Subcutaneous abdominal adipose tissue (tissue), 5 donors: ENCODE measurements at regions not wholly inside any gene's neighbourhood (a gene's known extent, or its start where the extent isn't known, plus 50 kb on each side); places are given as distances from the start of the nearest gene placed in this dataset.

Source experiments
- H3K27ac ChIP-seq: one replicate; pipeline ENCODE4 v1.7.0; 2013; ENCODE audit warnings: low read depth, mild to moderate bottlenecking, inconsistent platforms, low read length, moderate library complexity
- H3K27me3 ChIP-seq, 5 donors: one replicate each; pipeline ENCODE4 v1.7.0; 2013; ENCODE audit warnings: low read length in 5 of 5, inconsistent platforms in 1 of 5; ENCODE audit not compliant: control insufficient read depth in 5 of 5, insufficient read depth in 4 of 5
- H3K36me3 ChIP-seq, 5 donors: one replicate each; pipeline ENCODE4 v1.7.0; 2013; ENCODE audit warnings: low read length in 5 of 5; ENCODE audit not compliant: control insufficient read depth in 5 of 5, insufficient read depth in 5 of 5
- H3K4me1 ChIP-seq, 5 donors: one replicate each; pipeline ENCODE4 v1.7.0; 2013; ENCODE audit warnings: low read length in 5 of 5, mild to moderate bottlenecking in 3 of 5, moderate library complexity in 1 of 5; ENCODE audit not compliant: control insufficient read depth in 5 of 5, insufficient read depth in 5 of 5
- H3K4me3 ChIP-seq, 5 donors: one replicate each; pipeline ENCODE4 v1.7.0; 2013; ENCODE audit warnings: low read length in 5 of 5, low read depth in 1 of 5
- H3K9ac ChIP-seq, 5 donors: one replicate each; pipeline ENCODE4 v1.7.0; 2013; ENCODE audit warnings: low read length in 5 of 5, mild to moderate bottlenecking in 4 of 5, moderate library complexity in 3 of 5
- H3K9me3 ChIP-seq, 5 donors: one replicate each; pipeline ENCODE4 v1.7.0; 2013; ENCODE audit warnings: low read length in 5 of 5; ENCODE audit not compliant: control insufficient read depth in 5 of 5
- donor health status: healthy.
- donor health status: healthy.
- donor health status: healthy.
- donor health status: healthy.
- donor health status: healthy.

GRCh38 chr10:29926693-29927048, 132.7 kb downstream of the JCAD start:
- H3K4me1 ChIP-seq: no peaks in the 10 kb centered on the region
- H3K27ac ChIP-seq: no peak overlapping the region
- no peaks in the 10 kb centered on the region for H3K27me3 ChIP-seq
- peaks cover 0 to 4% (median 2%) of the 10 kb centered on the region in 5 donors for H3K9me3 ChIP-seq
- no peaks in the 10 kb centered on the region for H3K36me3 ChIP-seq
- H3K4me3 ChIP-seq: no peak overlapping the region
- H3K9ac ChIP-seq: no peak overlapping the region

GRCh38 chr10:29925771-29926692, 133.4 kb downstream of the JCAD start:
- Histone ChIP-seq H3K4me3 (no peak overlapping the region), H3K36me3 (no peaks in the 10 kb centered on the region), H3K9ac (no peak overlapping the region), H3K27ac (no peak overlapping the region), H3K27me3 (peaks cover 0 to 2% (median 0%) of the 10 kb centered on the region in 5 donors), H3K9me3 (peaks cover 0 to 4% (median 2%) of the 10 kb centered on the region in 5 donors), H3K4me1 (no peaks in the 10 kb centered on the region)

- Histone ChIP-seq H3K27me3 (peaks cover 0 to 4% (median 0%) of the 10 kb centered on the region in 5 donors), H3K4me1 (no peaks in the 10 kb centered on the region), H3K36me3 (no peaks in the 10 kb centered on the region), H3K4me3 (no peak overlapping the region), H3K9me3 (peaks cover 0 to 4% (median 0%) of the 10 kb centered on the region in 5 donors), H3K27ac (no peak overlapping the region), H3K9ac (no peak overlapping the region)
Observed at GRCh38 chr10:29924436-29924835, 134.9 kb downstream of the JCAD start.

- H3K9me3 ChIP-seq: no peaks in the 10 kb centered on the region
- H3K27ac ChIP-seq: no peak overlapping the region
- no peak overlapping the region for H3K9ac ChIP-seq
Observed at GRCh38 chr10:29923416-29923965, 135.9 kb downstream of the JCAD start.

GRCh38 chr10:29922892-29923291, 136.5 kb downstream of the JCAD start:
- no peaks in the 10 kb centered on the region for H3K4me1 ChIP-seq
- H3K9me3 ChIP-seq: no peaks in the 10 kb centered on the region
- no peak overlapping the region for H3K9ac ChIP-seq
- H3K27me3 ChIP-seq: peaks cover 0 to 4% (median 0%) of the 10 kb centered on the region in 5 donors
- no peak overlapping the region for H3K27ac ChIP-seq
- no peak overlapping the region for H3K4me3 ChIP-seq
- no peaks in the 10 kb centered on the region for H3K36me3 ChIP-seq

More at GRCh38 chr10:29923416-29923965, 135.9 kb downstream of the JCAD start:
- H3K27me3 ChIP-seq: peaks cover 0 to 4% (median 0%) of the 10 kb centered on the region in 5 donors
- H3K4me1 ChIP-seq: no peaks in the 10 kb centered on the region
- no peaks in the 10 kb centered on the region for H3K36me3 ChIP-seq
- no peak overlapping the region for H3K4me3 ChIP-seq

GRCh38 chr10:29922226-29922625, 137.2 kb downstream of the JCAD start:
- Histone ChIP-seq H3K4me1 (peaks cover 0 to 2% (median 0%) of the 10 kb centered on the region in 5 donors), H3K27ac (no peak overlapping the region), H3K27me3 (peaks cover 0 to 4% (median 0%) of the 10 kb centered on the region in 5 donors)

GRCh38 chr10:29921071-29921446, 138.3 kb downstream of the JCAD start:
- peaks cover 0 to 9% (median 4%) of the 10 kb centered on the region in 5 donors for H3K4me1 ChIP-seq
- no peaks in the 10 kb centered on the region for H3K9me3 ChIP-seq
- H3K4me3 ChIP-seq: no peak overlapping the region
- H3K9ac ChIP-seq: no peak overlapping the region
- H3K36me3 ChIP-seq: no peaks in the 10 kb centered on the region
- no peak overlapping the region for H3K27ac ChIP-seq
- H3K27me3 ChIP-seq: peaks cover 0 to 4% (median 0%) of the 10 kb centered on the region in 5 donors

More at GRCh38 chr10:29922226-29922625, 137.2 kb downstream of the JCAD start:
- H3K9ac ChIP-seq: no peak overlapping the region
- no peak overlapping the region for H3K4me3 ChIP-seq
- H3K36me3 ChIP-seq: no peaks in the 10 kb centered on the region
- H3K9me3 ChIP-seq: no peaks in the 10 kb centered on the region

GRCh38 chr10:29920408-29921070, 138.8 kb downstream of the JCAD start:
- Histone ChIP-seq H3K27ac (no peak overlapping the region), H3K9me3 (no peaks in the 10 kb centered on the region), H3K36me3 (no peaks in the 10 kb centered on the region), H3K4me1 (peaks cover 0 to 9% (median 4%) of the 10 kb centered on the region in 5 donors), H3K9ac (no peak overlapping the region), H3K27me3 (peaks cover 0 to 4% (median 0%) of the 10 kb centered on the region in 5 donors), H3K4me3 (no peak overlapping the region)

GRCh38 chr10:29918623-29919400, 140.6 kb downstream of the JCAD start:
- H3K27ac ChIP-seq: no peak overlapping the region
- H3K4me3 ChIP-seq: no peak overlapping the region
- H3K27me3 ChIP-seq: peaks cover 0 to 4% (median 0%) of the 10 kb centered on the region in 5 donors
- no peaks in the 10 kb centered on the region for H3K36me3 ChIP-seq
- H3K9ac ChIP-seq: no peak overlapping the region
- H3K4me1 ChIP-seq: peaks cover 0 to 9% (median 4%) of the 10 kb centered on the region in 5 donors
- H3K9me3 ChIP-seq: no peaks in the 10 kb centered on the region
